GM12801 (cell line): ENCODE measurements at regions not wholly inside any gene's neighbourhood (a gene's known extent, or its start where the extent isn't known, plus 50 kb on each side); places are given as distances from the start of the nearest gene placed in this dataset.

Experiments used
- TF ChIP-seq, protein P1 (sequence below): IDR thresholded peaks from one replicate; pipeline ENCODE4 v1.5.1; 2011; ENCODE audit warnings: control low read depth; ENCODE audit not compliant: insufficient read length; ENCODE audit errors: extremely low read depth

DNA sequence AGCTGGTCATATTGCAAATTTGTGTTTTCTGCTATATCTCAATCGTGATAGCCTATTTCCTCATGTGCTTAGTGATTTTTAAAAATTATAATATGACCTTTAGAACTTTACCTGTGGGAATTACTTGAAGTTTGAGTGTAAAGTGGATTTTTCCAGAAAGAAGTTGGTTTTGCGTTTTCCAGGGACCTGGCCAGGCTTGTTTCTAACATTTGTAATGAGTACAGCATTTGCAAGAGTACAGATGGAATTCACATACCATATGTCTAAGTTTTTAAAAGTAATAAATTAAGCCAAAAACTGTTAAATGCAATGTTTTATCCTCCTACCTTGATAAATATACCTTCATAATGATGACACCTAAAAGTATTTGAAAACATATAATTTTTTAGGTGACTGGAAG lies 443.2 kb downstream of the REEP3 start:
- TF ChIP-seq, protein P1, sequence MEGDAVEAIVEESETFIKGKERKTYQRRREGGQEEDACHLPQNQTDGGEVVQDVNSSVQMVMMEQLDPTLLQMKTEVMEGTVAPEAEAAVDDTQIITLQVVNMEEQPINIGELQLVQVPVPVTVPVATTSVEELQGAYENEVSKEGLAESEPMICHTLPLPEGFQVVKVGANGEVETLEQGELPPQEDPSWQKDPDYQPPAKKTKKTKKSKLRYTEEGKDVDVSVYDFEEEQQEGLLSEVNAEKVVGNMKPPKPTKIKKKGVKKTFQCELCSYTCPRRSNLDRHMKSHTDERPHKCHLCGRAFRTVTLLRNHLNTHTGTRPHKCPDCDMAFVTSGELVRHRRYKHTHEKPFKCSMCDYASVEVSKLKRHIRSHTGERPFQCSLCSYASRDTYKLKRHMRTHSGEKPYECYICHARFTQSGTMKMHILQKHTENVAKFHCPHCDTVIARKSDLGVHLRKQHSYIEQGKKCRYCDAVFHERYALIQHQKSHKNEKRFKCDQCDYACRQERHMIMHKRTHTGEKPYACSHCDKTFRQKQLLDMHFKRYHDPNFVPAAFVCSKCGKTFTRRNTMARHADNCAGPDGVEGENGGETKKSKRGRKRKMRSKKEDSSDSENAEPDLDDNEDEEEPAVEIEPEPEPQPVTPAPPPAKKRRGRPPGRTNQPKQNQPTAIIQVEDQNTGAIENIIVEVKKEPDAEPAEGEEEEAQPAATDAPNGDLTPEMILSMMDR, result no peak

DNA sequence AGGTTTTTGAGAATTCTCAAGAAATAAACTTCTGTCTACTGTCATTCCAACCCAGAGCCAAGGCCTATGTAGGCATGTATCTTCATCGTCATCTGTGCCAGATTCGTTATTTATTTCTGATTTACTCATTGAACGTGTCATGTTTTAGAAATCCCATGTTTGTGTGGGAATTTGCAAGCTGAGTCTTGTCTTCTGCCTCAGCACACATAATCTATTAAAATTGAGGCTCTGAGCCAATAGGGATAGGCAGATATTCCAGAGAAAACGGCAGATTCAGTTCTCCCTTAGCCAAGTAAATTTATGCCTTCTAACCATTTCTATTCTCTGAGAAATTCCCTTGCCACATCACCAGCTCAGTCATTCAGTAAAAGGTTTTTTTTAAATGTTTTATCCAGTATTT lies 444.6 kb downstream of the REEP3 start:
- TF ChIP-seq, protein P1, result no peak

DNA sequence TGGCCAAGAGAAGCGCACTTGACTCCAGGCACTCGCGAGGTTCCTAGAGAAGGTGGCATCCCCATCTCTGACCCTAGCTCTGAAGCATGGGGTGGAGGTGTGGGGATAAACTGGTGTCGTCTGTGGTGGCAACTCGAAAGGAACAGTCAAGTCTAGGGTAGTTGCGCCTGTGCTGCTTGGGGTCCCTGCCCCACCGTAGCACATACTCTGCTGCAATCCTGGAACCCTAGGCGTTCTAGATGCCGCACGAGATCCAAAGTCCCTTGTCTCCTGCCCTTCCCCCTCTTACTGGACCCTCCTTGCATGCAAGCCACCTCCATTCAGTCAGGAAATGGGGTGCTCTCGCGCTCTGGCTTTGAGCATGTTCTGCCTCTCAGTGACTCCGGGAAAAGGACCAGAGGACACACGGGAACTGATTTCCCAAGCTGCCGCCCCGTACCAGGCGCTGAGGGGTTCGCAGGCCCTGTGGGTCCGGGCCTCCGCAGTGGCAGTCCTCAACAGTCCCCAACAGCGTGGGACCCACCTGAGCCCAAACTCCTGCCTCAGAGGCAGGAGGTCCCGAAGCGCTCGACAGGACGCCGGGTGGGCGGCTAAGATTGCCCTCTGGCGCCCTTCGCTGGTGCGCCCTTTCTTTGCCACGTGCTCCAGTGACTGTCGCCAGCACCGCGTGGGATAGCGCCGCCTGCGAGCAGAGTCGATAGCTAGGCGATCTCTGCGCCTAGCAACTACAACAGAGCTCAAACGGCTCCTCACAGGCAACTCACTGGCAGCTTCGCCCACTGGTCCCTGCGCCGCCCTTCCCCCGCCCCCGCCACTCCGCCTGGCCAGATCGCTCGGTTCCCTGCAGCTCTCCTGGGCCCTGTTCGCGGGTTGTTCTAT lies 452.0 kb downstream of the REEP3 start:
- TF ChIP-seq, protein P1, result no peak

DNA sequence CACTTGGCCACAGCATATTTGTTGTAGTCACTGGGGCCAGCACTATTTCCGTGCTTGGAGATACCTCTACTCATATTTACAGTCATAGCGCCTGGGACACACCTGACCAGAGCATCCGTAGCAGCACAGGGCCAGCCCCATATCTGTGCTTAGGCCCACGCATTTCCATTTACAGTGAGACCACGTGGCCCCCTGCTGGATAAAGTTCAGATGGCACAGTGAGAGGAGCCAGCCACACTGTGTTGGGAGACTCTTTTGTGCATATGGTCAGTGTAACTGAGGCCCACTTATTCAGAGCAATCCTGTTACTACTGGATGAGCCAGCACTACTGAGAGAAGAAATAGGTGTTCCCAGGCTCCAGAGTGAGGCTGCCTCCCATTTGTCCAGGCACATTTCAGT lies 455.3 kb downstream of the REEP3 start:
- TF ChIP-seq, protein P1, result no peak

DNA sequence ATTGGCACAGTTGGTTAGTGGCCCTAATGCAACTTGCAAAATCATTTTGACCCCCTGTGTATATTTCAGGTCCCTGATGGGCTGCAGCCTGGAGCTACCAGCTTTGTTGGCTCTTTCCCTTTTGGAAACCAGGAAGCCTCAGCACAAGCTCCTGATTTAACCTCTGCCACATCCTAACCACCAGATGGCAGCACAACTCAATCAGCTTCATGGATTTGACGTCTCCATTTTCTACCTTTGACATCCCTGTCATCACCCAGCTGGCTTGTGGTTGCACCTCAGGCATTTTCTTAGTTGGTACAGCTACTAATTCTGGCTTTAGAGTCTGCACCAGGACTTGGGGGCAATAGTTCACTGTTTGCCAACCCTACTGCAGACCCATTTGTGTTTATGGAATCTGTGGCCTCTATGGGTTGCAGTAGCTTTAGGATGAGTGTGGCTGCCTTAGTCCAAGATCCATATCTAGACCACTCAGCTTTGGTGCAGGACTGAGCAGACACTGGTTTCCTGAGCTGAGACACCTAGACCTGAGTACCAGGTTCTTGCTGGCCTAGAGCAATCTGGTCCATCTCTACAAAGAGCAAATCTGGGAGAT lies 456.2 kb downstream of the REEP3 start:
- TF ChIP-seq, protein P1, result no peak

DNA sequence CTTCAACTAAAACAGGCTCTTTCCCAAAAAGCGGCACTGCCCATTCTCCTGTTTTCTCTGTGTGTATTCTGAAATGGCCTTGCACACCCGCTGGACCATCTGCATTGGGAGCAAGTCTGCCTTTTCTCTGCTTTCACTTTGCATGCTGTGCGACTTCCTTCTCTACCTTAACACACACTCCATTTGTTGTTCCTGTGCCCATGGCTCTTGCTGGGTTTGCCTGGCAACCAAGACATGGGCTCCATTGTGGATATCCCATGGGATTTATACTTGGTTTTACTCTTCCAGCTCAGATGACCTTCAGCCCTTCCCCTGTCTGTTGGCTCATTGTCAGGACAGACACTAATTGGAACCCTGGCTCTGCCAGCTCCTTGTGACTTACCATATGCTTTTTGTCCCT lies 465.3 kb downstream of the REEP3 start:
- TF ChIP-seq, protein P1, result no peak

DNA sequence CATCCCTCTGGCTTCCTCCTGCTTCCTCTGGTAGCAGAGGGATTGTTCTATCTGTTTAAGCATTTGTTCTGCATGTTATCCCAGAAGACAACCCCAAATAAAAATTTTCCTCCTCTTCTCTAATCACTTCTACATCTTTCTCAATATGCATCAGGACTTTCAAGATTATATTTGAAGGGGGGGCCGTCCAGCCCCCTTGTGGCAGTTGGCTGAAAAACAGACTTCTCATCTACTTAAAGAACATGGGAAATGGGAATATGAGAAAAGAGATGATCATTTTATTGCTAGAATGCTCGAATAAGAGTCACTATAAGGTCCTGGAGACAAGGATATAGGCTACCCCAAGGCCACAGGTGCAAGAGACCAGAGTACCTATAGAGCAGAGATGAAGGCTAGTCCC lies 466.0 kb downstream of the REEP3 start:
- TF ChIP-seq, protein P1, result no peak
